ENCODE measurements at regions not wholly inside any gene's neighbourhood (a gene's known extent, or its start where the extent isn't known, plus 50 kb on each side); places are given as distances from the start of the nearest gene placed in this dataset.
A peak's percentile ranks its signal among the peaks of the same experiment; 100 is the strongest.

GRCh38 chr6:88371480-88371879 is 205.3 kb upstream of the CNR1 start (continued):
- TF ChIP-seq RARA (CRISPR knock-in tag; IDR thresholded peaks at IDR 0.05), result no peak
- no peak for TF ChIP-seq NFE2L2 (IDR thresholded peaks at IDR 0.05; ENCODE audit: low read length)

- no peaks in the 10 kb centered on the region for H3K79me2 ChIP-seq (ENCODE audit: insufficient read depth, low read length)
- H2AFZ ChIP-seq (ENCODE audit: low read length), result no peak overlapping the region
- no peak for DNase-seq (ENCODE audit: low spot score)
- FAIRE-seq, result no peak
- in situ Hi-C loops (cut with HindIII; ENCODE audit: extremely low pct_ligation_motif_present, low pct_unique_long_range_greater_than_20kb), result no loop called here
- ATAC-seq, result no peak
- CTCF ChIA-PET (ENCODE audit: low intra/inter-chr PET ratio, low total read pairs), result no interaction called here
- WGBS (ENCODE audit: low lambda C conversion rate), result 41% methylated on average over 4 of the region's 4 CpGs
- H3K36me3 ChIP-seq (replicated peaks in 1 of 2; ENCODE audit: control insufficient read depth in 1 of 2, insufficient read depth in 2 of 2, low read length in 2 of 2), result no peaks in the 10 kb centered on the region
- POLR2A ChIA-PET, result no interaction called here
- BruUV-seq (replicated peaks), result no TSS peak
- no peaks in the 10 kb centered on the region for H3K9me3 ChIP-seq (ENCODE audit: low read length)
- no peak for TF ChIP-seq ZNF768 (CRISPR knock-in tag; IDR thresholded peaks at IDR 0.05)
- TF ChIP-seq MAFF (IDR thresholded peaks at IDR 0.05; ENCODE audit: low read depth, low read length), result peak; percentile 99
- TF ChIP-seq ZFP41 (CRISPR knock-in tag; IDR thresholded peaks at IDR 0.05; ENCODE audit: borderline replicate concordance), result no peak
- TF ChIP-seq ZNF441 (CRISPR knock-in tag; IDR thresholded peaks at IDR 0.05; ENCODE audit: borderline replicate concordance), result no peak
- TF ChIP-seq ZBTB26 (CRISPR knock-in tag; IDR thresholded peaks at IDR 0.05; ENCODE audit: borderline replicate concordance), result no peak
- peak; percentile 99 to 100 for TF ChIP-seq MAFK (conservative IDR thresholded peaks at IDR 0.05 in 1 of 2, IDR thresholded peaks at IDR 0.05 in 1 of 2; ENCODE audit: low read length in 2 of 2)
- no peak overlapping the region for H3K4me2 ChIP-seq (ENCODE audit: low read depth, low read length)
- H3K4me1 ChIP-seq (ENCODE audit: insufficient read depth, low read length), result no peaks in the 10 kb centered on the region
- H4K20me1 ChIP-seq (ENCODE audit: insufficient read depth, low read length), result no peaks in the 10 kb centered on the region
- intact Hi-C loops (cut with micrococcal nuclease; ENCODE audit: unreplicated experiment), result no loop called here
- H3K4me3 ChIP-seq (replicated peaks in 1 of 3; ENCODE audit: insufficient read depth in 1 of 3, low read depth in 2 of 3, low read length in 3 of 3), result no peak overlapping the region
- no peak overlapping the region for H3K27ac ChIP-seq (ENCODE audit: extremely low read length, insufficient read depth, low read length)
- no peak overlapping the region for H3K9ac ChIP-seq (ENCODE audit: insufficient read depth, low read depth, low read length)
- H3K27me3 ChIP-seq (ENCODE audit: control insufficient read depth in 1 of 2, insufficient read depth in 2 of 2, low read length in 2 of 2), result no peaks in the 10 kb centered on the region
These were observed 204.1 kb upstream of the CNR1 start for GRCh38 chr6:88370127-88370710.
